Vagina (tissue), 2 donors: ENCODE measurements at regions not wholly inside any gene's neighbourhood (a gene's known extent, or its start where the extent isn't known, plus 50 kb on each side); places are given as distances from the start of the nearest gene placed in this dataset.

Experiments
- DNase-seq, 2 donors: peaks; one replicate each; pipeline ENCODE4 v3.0.0-alpha.2; 2017; ENCODE audit errors: extremely low spot score in 2 of 2
- H3K27ac ChIP-seq: fragments of 200-600 bp; sonication (generic); one replicate; pipeline ENCODE4 v1.5.1; 2019
- H3K27me3 ChIP-seq: fragments of 200-600 bp; sonication (generic); one replicate; pipeline ENCODE4 v1.5.1; 2019
- H3K36me3 ChIP-seq, 2 donors: fragments of 200-600 bp; sonication (generic); one replicate each; pipeline ENCODE4 v1.5.1; 2017 to 2019
- H3K4me1 ChIP-seq: fragments of 200-600 bp; sonication (generic); one replicate; pipeline ENCODE4 v1.5.1; 2019
- H3K4me3 ChIP-seq, 2 donors: fragments of 200-600 bp; sonication (generic); 1 replicate in 1 of 2; 2 replicates in 1 of 2; pipeline ENCODE4 v1.5.1; 2016 to 2019
- H3K9me3 ChIP-seq: fragments of 200-600 bp; sonication (generic); one replicate; pipeline ENCODE4 v1.5.1; 2019
- CTCF ChIP-seq, 3 experiments: fragments of 450-650 bp in 2 of 3; fragments of 200-600 bp in 1 of 3; sonication (generic) in 1 of 3; IDR thresholded peaks; one replicate each; pipeline ENCODE4 v1.5.1; 2017 to 2019; ENCODE audit warnings: antibody characterized with exemption in 3 of 3, mild to moderate bottlenecking in 2 of 3, moderate library complexity in 2 of 3
- POLR2A ChIP-seq, 2 donors: fragments of 450-650 bp; IDR thresholded peaks; one replicate each; pipeline ENCODE4 v1.6.1; 2017; ENCODE audit warnings: antibody characterized with exemption in 2 of 2, mild to moderate bottlenecking in 2 of 2, moderate library complexity in 2 of 2
- POLR2AphosphoS5 ChIP-seq, 2 donors: sonication (generic); formaldehyde crosslinking; IDR thresholded peaks; one replicate each; pipeline ENCODE4 v1.9.0; 2017; ENCODE audit warnings: antibody characterized with exemption in 2 of 2, mild to moderate bottlenecking in 2 of 2, low read depth in 1 of 2; ENCODE audit not compliant: insufficient read depth in 1 of 2
- intact Hi-C: fragments of 100-400 bp; cut with DNase I; formaldehyde crosslinking; loops from one replicate; pipeline ENCODE4 v1.15.1; 2023

GRCh38 chr1:79530476-79530875 lies 523.9 kb upstream of the ADGRL4 start:
- no peak overlapping the region for H3K4me3 ChIP-seq
- no peak for DNase-seq
- H3K27me3 ChIP-seq: no peaks in the 10 kb centered on the region
- no peaks in the 10 kb centered on the region for H3K36me3 ChIP-seq
- no peaks in the 10 kb centered on the region for H3K4me1 ChIP-seq
- no peak overlapping the region for H3K27ac ChIP-seq
- intact Hi-C loops: no loop called here
- TF ChIP-seq POLR2AphosphoS5 (IDR thresholded peaks at IDR 0.05; ENCODE audit: insufficient read depth in 1 of 2, low read depth in 1 of 2) (no peak), CTCF (IDR thresholded peaks at IDR 0.05) (no peak), POLR2A (IDR thresholded peaks at IDR 0.05) (no peak)
- H3K9me3 ChIP-seq: no peaks in the 10 kb centered on the region

DNA sequence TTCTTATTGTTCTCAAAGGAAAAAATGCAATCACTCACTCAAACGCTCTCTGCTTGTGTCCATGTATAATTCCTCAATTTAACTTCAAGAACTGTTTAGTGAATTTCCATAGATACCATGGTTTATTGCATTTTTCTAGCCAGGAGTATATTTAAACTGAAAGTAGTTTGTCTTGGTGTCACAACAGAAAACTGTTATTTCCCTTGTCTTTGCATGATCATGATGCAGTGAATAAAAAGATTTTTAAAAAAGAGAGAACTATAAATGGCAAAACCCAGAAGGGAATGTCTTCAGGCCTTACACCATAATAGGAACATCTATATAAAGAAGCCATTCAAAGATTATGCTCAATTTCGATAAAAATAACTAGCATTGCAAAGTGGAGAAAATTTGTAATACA lies 523.5 kb upstream of the ADGRL4 start:
- no peak overlapping the region for H3K4me3 ChIP-seq
- TF ChIP-seq CTCF (IDR thresholded peaks at IDR 0.05): no peak
- TF ChIP-seq POLR2A (IDR thresholded peaks at IDR 0.05): no peak
- TF ChIP-seq POLR2AphosphoS5 (IDR thresholded peaks at IDR 0.05; ENCODE audit: insufficient read depth in 1 of 2, low read depth in 1 of 2): no peak
- no peaks in the 10 kb centered on the region for H3K9me3 ChIP-seq
- H3K36me3 ChIP-seq: no peaks in the 10 kb centered on the region
- DNase-seq: no peak
- no peaks in the 10 kb centered on the region for H3K27me3 ChIP-seq
- intact Hi-C loops: no loop called here
- no peaks in the 10 kb centered on the region for H3K4me1 ChIP-seq
- H3K27ac ChIP-seq: no peak overlapping the region

DNA sequence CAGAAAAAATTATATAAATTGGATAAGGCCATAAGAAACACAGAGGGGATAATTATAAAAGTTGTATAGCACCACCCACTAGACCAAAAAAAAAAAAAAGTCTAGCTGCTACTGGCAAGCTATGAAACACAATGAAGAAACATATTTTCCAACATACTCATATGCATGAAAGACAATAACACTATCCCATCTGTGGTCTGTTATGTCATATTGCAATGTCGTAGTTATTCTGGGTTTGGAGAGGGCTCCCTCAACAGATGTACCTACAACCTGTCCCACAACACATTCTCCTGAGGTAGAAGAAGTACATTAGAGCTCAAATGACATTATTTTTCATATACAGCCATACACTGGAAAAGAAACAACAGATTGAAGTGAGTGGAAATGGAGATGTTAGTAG lies 517.6 kb upstream of the ADGRL4 start:
- Histone ChIP-seq H3K9me3 (no peaks in the 10 kb centered on the region), H3K27ac (no peak overlapping the region), H3K4me1 (no peaks in the 10 kb centered on the region), H3K36me3 (no peaks in the 10 kb centered on the region), H3K27me3 (no peaks in the 10 kb centered on the region), H3K4me3 (no peak overlapping the region)
- TF ChIP-seq POLR2A (IDR thresholded peaks at IDR 0.05): no peak
- no peak for TF ChIP-seq CTCF (IDR thresholded peaks at IDR 0.05)
- TF ChIP-seq POLR2AphosphoS5 (IDR thresholded peaks at IDR 0.05; ENCODE audit: insufficient read depth in 1 of 2, low read depth in 1 of 2): no peak
- intact Hi-C loops: no loop called here
- DNase-seq: no peak

GRCh38 chr1:79519084-79519760 lies 512.7 kb upstream of the ADGRL4 start:
- no peak for TF ChIP-seq CTCF (IDR thresholded peaks at IDR 0.05)
- TF ChIP-seq POLR2A (IDR thresholded peaks at IDR 0.05): no peak
- no peak for TF ChIP-seq POLR2AphosphoS5 (IDR thresholded peaks at IDR 0.05; ENCODE audit: insufficient read depth in 1 of 2, low read depth in 1 of 2)
- H3K4me3 ChIP-seq: no peak overlapping the region
- DNase-seq: no peak
- H3K4me1 ChIP-seq: no peaks in the 10 kb centered on the region
- no peaks in the 10 kb centered on the region for H3K36me3 ChIP-seq
- intact Hi-C loops: no loop called here
- H3K27me3 ChIP-seq: no peaks in the 10 kb centered on the region
- H3K27ac ChIP-seq: no peak overlapping the region
- H3K9me3 ChIP-seq: no peaks in the 10 kb centered on the region

GRCh38 chr1:79517470-79518224 lies 511.1 kb upstream of the ADGRL4 start:
- intact Hi-C loops: no loop called here

More at GRCh38 chr1:79517470-79518224, 511.1 kb upstream of the ADGRL4 start:
- H3K27me3 ChIP-seq: no peaks in the 10 kb centered on the region
- H3K27ac ChIP-seq: no peak overlapping the region
- no peaks in the 10 kb centered on the region for H3K36me3 ChIP-seq
- H3K4me1 ChIP-seq: no peaks in the 10 kb centered on the region
- H3K9me3 ChIP-seq: no peaks in the 10 kb centered on the region
- no peak for TF ChIP-seq POLR2A (IDR thresholded peaks at IDR 0.05)
- TF ChIP-seq POLR2AphosphoS5 (IDR thresholded peaks at IDR 0.05; ENCODE audit: insufficient read depth in 1 of 2, low read depth in 1 of 2): no peak
- no peak for TF ChIP-seq CTCF (IDR thresholded peaks at IDR 0.05)
- no peak overlapping the region for H3K4me3 ChIP-seq
- no peak for DNase-seq
